B cell (primary cell): ENCODE measurements at regions not wholly inside any gene's neighbourhood (a gene's known extent, or its start where the extent isn't known, plus 50 kb on each side); places are given as distances from the start of the nearest gene placed in this dataset.

Source experiments
- CTCF ChIP-seq: fragments of 200-600 bp; IDR thresholded peaks from one replicate; pipeline ENCODE4 v1.8.0; 2022; ENCODE audit warnings: antibody characterized with exemption, mild to moderate bottlenecking
- EZH2 ChIP-seq: IDR thresholded peaks from 2 replicates; pipeline ENCODE4 v1.6.1; 2012; ENCODE audit warnings: borderline replicate concordance, low read depth, mild to moderate bottlenecking, moderate library complexity, low read length; ENCODE audit not compliant: insufficient read depth, poor library complexity, severe bottlenecking

GRCh38 chr11:110791621-110792020, 79.4 kb upstream of the ARHGAP20 start:
- TF ChIP-seq CTCF: no peak
- no peak for TF ChIP-seq EZH2
